Neural progenitor cell (in vitro differentiated cells): ENCODE measurements at regions not wholly inside any gene's neighbourhood (a gene's known extent, or its start where the extent isn't known, plus 50 kb on each side); places are given as distances from the start of the nearest gene placed in this dataset.

Source experiments
- EZH2 ChIP-seq: fragments of 200-600 bp; sonication (generic); IDR thresholded peaks from 2 replicates; pipeline ENCODE4 v1.6.1; 2017; ENCODE audit warnings: antibody characterized with exemption, mild to moderate bottlenecking, moderate library complexity
- EZH2phosphoT487 ChIP-seq: fragments of 200-600 bp; sonication (generic); IDR thresholded peaks from 2 replicates; pipeline ENCODE4 v1.6.1; 2017; ENCODE audit warnings: antibody characterized with exemption

- TF ChIP-seq EZH2 (no peak), EZH2phosphoT487 (no peak)
These were observed 351.2 kb downstream of the CDC5L start for GRCh38 chr6:44738601-44739146.
